ENCODE measurements at regions not wholly inside any gene's neighbourhood (a gene's known extent, or its start where the extent isn't known, plus 50 kb on each side); places are given as distances from the start of the nearest gene placed in this dataset.

GRCh38 chr3:174791161-174791560 is 68.0 kb upstream of the NAALADL2 start:
- DNase-seq: no peak

- no peak for DNase-seq
Observed at GRCh38 chr3:174792864-174793263, 66.3 kb upstream of the NAALADL2 start.
